ENCODE measurements at regions not wholly inside any gene's neighbourhood (a gene's known extent, or its start where the extent isn't known, plus 50 kb on each side); places are given as distances from the start of the nearest gene placed in this dataset.

DNA sequence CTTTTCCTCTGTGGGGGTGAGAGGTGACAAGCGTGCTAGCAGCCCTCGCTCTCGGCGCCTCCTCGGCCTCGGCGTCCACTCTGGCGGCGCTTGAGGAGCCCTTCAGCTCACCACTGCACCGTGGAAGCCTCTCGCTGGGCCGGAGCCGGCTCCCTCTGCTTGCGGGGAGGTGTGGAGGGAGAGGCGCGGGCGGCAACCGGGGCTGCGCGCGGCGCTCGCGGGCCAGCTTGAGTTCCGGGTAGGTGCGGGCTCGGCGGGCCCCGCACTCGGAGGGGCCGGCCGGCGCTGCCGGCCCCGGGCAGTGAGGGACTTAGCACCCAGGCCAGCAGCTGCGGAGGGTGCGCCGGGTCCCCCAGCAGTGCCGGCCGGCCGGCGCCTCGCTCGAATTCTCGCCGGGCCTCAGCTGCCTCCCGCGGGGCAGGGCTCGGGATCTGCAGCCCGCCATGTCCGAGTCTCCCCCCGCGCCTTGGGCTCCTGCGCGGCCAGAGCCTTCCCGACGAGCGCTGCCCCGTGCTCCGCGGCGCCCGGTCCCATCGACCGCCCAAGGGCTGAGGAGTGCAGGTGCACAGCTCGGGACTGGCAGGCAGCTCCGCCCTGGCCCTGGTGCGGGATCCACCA lies 352.8 kb upstream of the PODXL start:
- DNase-seq (ENCODE audit: low read depth) = no peak
- H3K4me3 ChIP-seq (ENCODE audit: control insufficient read depth, low read depth, low read length) = no peak overlapping the region; the same call in 1 of the 2 replicates
- TF ChIP-seq, protein P1, sequence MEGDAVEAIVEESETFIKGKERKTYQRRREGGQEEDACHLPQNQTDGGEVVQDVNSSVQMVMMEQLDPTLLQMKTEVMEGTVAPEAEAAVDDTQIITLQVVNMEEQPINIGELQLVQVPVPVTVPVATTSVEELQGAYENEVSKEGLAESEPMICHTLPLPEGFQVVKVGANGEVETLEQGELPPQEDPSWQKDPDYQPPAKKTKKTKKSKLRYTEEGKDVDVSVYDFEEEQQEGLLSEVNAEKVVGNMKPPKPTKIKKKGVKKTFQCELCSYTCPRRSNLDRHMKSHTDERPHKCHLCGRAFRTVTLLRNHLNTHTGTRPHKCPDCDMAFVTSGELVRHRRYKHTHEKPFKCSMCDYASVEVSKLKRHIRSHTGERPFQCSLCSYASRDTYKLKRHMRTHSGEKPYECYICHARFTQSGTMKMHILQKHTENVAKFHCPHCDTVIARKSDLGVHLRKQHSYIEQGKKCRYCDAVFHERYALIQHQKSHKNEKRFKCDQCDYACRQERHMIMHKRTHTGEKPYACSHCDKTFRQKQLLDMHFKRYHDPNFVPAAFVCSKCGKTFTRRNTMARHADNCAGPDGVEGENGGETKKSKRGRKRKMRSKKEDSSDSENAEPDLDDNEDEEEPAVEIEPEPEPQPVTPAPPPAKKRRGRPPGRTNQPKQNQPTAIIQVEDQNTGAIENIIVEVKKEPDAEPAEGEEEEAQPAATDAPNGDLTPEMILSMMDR (IDR thresholded peaks at IDR 0.05; ENCODE audit: control insufficient read depth, insufficient read depth, low read depth, low read length, missing control alignments) = no peak

GRCh38 chr7:131908714-131909113 lies 352.3 kb upstream of the PODXL start:
- no peak overlapping the region for H3K4me3 ChIP-seq (ENCODE audit: control insufficient read depth, low read depth, low read length)
- TF ChIP-seq, protein P1 (IDR thresholded peaks at IDR 0.05; ENCODE audit: control insufficient read depth, insufficient read depth, low read depth, low read length, missing control alignments) = no peak
- DNase-seq (ENCODE audit: low read depth) = no peak

- no peak overlapping the region for H3K4me3 ChIP-seq (ENCODE audit: control insufficient read depth, low read depth, low read length)
- DNase-seq (ENCODE audit: low read depth) = no peak
- TF ChIP-seq, protein P1 (IDR thresholded peaks at IDR 0.05; ENCODE audit: control insufficient read depth, insufficient read depth, low read depth, low read length, missing control alignments) = no peak
Measured at GRCh38 chr7:131905471-131905973, 349.1 kb upstream of the PODXL start.

DNA sequence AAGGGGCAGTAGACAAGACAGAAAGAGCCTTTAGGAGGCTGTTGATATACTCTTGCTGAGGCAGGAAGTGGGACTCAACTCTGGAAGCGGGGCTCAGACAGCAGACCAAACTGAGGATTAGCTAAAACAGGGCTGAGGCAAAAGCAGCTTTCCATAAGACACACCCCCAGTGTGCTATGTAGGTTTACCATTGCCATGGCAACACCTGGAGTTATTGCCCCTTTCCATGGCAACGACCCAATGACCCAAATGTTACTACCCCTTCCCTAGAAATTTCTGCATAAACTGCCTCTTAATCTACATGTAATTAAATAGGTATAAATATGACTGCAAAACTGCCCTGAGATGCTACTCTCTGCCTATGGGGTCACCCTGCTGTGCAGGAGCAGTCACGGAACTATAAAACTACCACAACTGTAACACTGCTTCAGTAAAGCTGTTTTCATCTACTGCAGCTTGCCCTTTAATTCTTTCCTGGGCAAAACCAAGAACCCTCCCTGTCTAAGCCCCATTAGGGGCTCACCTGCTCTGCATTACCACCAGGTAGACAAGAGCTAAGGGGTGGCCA lies 348.4 kb upstream of the PODXL start:
- no peak overlapping the region for H3K4me3 ChIP-seq (ENCODE audit: control insufficient read depth, low read depth, low read length)
- DNase-seq (ENCODE audit: low read depth) = no peak
- TF ChIP-seq, protein P1 (IDR thresholded peaks at IDR 0.05; ENCODE audit: control insufficient read depth, insufficient read depth, low read depth, low read length, missing control alignments) = no peak

DNA sequence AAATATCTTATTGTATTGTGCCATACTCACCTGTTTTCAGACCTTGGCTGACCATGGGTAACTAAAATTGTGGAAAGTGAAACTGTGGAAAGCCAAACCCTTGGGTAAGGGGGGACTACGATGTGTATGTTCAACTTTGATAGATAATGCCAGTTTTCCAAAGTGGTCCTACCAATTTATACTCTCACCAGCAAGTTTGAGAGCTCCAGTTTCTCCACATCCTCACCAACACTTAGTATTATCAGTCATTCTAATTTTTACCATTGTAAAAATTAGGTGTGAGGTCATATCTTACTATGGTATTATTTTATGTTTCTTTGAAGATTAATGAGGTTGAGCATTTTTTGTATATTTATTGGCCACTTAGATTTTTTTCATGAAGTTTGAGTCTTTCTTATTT lies 346.9 kb upstream of the PODXL start:
- TF ChIP-seq, protein P1 (IDR thresholded peaks at IDR 0.05; ENCODE audit: control insufficient read depth, insufficient read depth, low read depth, low read length, missing control alignments) = no peak
- no peak overlapping the region for H3K4me3 ChIP-seq (ENCODE audit: control insufficient read depth, low read depth, low read length)

DNA sequence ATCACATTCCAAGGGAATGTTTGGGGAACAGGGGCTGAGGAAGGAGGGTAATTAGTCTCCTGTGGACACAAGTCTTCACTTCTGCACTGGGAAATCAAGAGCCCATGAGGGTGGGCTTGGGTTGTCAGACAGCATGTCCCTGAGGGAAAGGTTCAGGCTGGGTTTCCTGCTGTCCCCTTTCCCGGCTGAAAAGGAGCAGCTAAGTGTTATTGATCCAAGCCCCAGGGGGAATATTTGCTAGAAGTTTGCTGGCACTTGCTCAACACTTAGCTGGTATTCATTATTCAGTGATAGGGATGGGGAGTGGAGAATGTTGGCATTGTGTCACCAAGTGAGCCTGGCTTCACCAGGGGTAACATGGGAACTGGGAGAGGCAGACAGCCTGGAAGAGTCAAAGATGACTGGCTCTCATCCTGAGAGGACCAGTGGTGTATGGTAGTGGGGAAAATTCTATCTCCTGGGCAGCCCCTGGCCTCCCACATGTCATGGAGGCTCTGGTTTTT lies 344.4 kb upstream of the PODXL start:
- no peak overlapping the region for H3K4me3 ChIP-seq (ENCODE audit: control insufficient read depth, low read depth, low read length)
- DNase-seq (ENCODE audit: low read depth) = no peak
- TF ChIP-seq, protein P1 (IDR thresholded peaks at IDR 0.05; ENCODE audit: control insufficient read depth, insufficient read depth, low read depth, low read length, missing control alignments) = no peak

More for the DNA sequence above, 346.9 kb upstream of the PODXL start:
- DNase-seq (ENCODE audit: low read depth) = no peak

Measured in AG09309 (cell line).